ENCODE measurements at regions not wholly inside any gene's neighbourhood (a gene's known extent, or its start where the extent isn't known, plus 50 kb on each side); places are given as distances from the start of the nearest gene placed in this dataset.
"Not testable (repeated sequence)": the region's sequence is repeated elsewhere in the genome, so short reads cannot be mapped to it uniquely, and the experiment has no call there.

DNA sequence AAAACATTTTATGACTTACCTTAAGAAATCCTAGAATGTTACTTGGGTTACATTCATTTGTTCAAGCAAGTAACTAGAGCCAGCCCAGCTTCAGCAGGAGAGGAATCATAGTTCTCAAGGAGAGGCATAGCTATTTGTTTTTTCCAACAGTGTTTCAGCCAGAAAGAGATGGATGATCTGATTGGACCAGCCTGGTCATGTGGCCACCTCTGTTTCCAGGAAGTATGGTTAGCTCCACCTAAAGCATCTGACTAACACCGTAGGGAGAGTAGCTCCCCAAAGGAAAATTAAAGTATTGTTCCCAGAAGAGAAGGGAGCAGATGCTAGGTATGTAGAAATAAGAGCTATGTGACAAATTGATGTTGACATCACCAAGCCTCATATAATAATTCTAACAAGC is 417.1 kb downstream of the TAFA4 start:
- Histone ChIP-seq H3K4me1 (replicated peaks in 1 of 2) (no peaks in the 10 kb centered on the region), H3K4me3 (no peak overlapping the region), H3K27ac (no peak overlapping the region)
- WGBS, 10 experiments: 0 to 100% (median 54%) methylated on average over 1 of the region's 1 CpG; no CpG with 5 or more reads in 4 of the 10 experiments
- peak in 3 of 8 experiments; percentile 25 to 79 (median 42) for ATAC-seq (replicated peaks in 6 of 8)
- in situ Hi-C loops (cut with MboI; ENCODE audit: low pct_unique_long_range_greater_than_20kb in 2 of 9, low sequenced_read_pairs in 9 of 9, unreplicated experiment in 9 of 9): no loop called here

- in situ Hi-C loops (cut with MboI; ENCODE audit: low pct_unique_long_range_greater_than_20kb in 2 of 9, low sequenced_read_pairs in 9 of 9, unreplicated experiment in 9 of 9): no loop called here
- H3K4me1 ChIP-seq (replicated peaks in 1 of 2): no peaks in the 10 kb centered on the region
- peak in 1 of 8 experiments; percentile 45 for ATAC-seq (replicated peaks in 6 of 8)
- no peak overlapping the region for H3K4me3 ChIP-seq
- H3K27ac ChIP-seq: no peak overlapping the region
- WGBS, 10 experiments: 0 to 100% (median 25%) methylated on average over 1 to 2 of the region's 2 CpGs; no CpG with 5 or more reads in 1 of the 10 experiments
Measured at GRCh38 chr3:68504201-68504600, 428.1 kb downstream of the TAFA4 start.

DNA sequence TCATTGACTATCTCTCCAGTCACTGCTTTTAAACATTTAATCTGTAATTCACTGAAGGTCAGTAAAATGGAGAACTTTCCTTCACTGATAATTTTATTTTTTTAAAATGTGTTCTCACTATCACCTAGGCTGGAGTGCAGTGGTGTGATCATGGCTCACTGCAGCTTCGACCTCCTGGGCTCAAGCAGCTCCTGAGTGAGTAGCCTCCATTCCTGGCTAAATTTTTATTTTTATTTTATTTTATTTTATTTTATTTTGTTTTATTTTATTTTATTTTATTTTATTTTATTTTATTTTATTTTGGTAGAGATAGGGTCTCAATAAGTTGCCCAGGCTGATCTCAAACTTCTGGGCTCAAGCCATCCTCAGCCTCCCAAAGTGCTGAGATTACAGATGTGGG is 446.5 kb downstream of the TAFA4 start:
- 0 to 89% (median 36%) methylated on average over 1 of the region's 1 CpG; no CpG with 5 or more reads in 2 of the 10 experiments for WGBS, 10 experiments

GRCh38 chr3:68485051-68485450 is 447.3 kb downstream of the TAFA4 start:
- no peaks in the 10 kb centered on the region for H3K4me1 ChIP-seq (replicated peaks in 1 of 2)
- no peak overlapping the region for H3K27ac ChIP-seq
- H3K4me3 ChIP-seq: no peak overlapping the region
- in situ Hi-C loops (cut with MboI; ENCODE audit: low pct_unique_long_range_greater_than_20kb in 2 of 9, low sequenced_read_pairs in 9 of 9, unreplicated experiment in 9 of 9): no loop called here
- ATAC-seq (replicated peaks in 6 of 8): no peak
- WGBS, 10 experiments: 0 to 100% (median 73%) methylated on average over 1 of the region's 1 CpG; no CpG with 5 or more reads in 4 of the 10 experiments

More for the DNA sequence above, 446.5 kb downstream of the TAFA4 start:
- ATAC-seq (replicated peaks in 6 of 8); H3K4me1 ChIP-seq (replicated peaks in 1 of 2); in situ Hi-C loops (cut with MboI; ENCODE audit: low pct_unique_long_range_greater_than_20kb in 2 of 9, low sequenced_read_pairs in 9 of 9, unreplicated experiment in 9 of 9); H3K4me3 ChIP-seq; H3K27ac ChIP-seq: not testable (repeated sequence)

- 10 to 97% (median 75%) methylated on average over 1 to 3 of the region's 3 CpGs; no CpG with 5 or more reads in 3 of the 10 experiments for WGBS, 10 experiments
- ATAC-seq (replicated peaks in 6 of 8): no peak
- Histone ChIP-seq H3K4me3 (no peak overlapping the region), H3K27ac (no peak overlapping the region), H3K4me1 (replicated peaks in 1 of 2) (no peaks in the 10 kb centered on the region)
- in situ Hi-C loops (cut with MboI; ENCODE audit: low pct_unique_long_range_greater_than_20kb in 2 of 9, low sequenced_read_pairs in 9 of 9, unreplicated experiment in 9 of 9): no loop called here
Measured at GRCh38 chr3:68483601-68484000, 448.7 kb downstream of the TAFA4 start.

- peak in 1 of 8 experiments; percentile 57 for ATAC-seq (replicated peaks in 6 of 8)
- in situ Hi-C loops (cut with MboI; ENCODE audit: low pct_unique_long_range_greater_than_20kb in 2 of 9, low sequenced_read_pairs in 9 of 9, unreplicated experiment in 9 of 9): no loop called here
- no peaks in the 10 kb centered on the region for H3K4me1 ChIP-seq (replicated peaks in 1 of 2)
- H3K27ac ChIP-seq: no peak overlapping the region
- 0 to 100% (median 65%) methylated on average over 1 to 2 of the region's 2 CpGs; no CpG with 5 or more reads in 1 of the 10 experiments for WGBS, 10 experiments
- H3K4me3 ChIP-seq: no peak overlapping the region
Measured at GRCh38 chr3:68483041-68483440, 449.3 kb downstream of the TAFA4 start.

- H3K4me1 ChIP-seq (replicated peaks in 1 of 2): no peaks in the 10 kb centered on the region
- ATAC-seq (replicated peaks in 6 of 8): peak in 1 of 8 experiments; percentile 94
- in situ Hi-C loops (cut with MboI; ENCODE audit: low pct_unique_long_range_greater_than_20kb in 2 of 9, low sequenced_read_pairs in 9 of 9, unreplicated experiment in 9 of 9): no loop called here
- no peak overlapping the region for H3K27ac ChIP-seq
- 0 to 100% (median 74%) methylated on average over 1 to 2 of the region's 2 CpGs; no CpG with 5 or more reads in 4 of the 10 experiments for WGBS, 10 experiments
- no peak overlapping the region for H3K4me3 ChIP-seq
Measured at GRCh38 chr3:68482565-68482964, 449.8 kb downstream of the TAFA4 start.

DNA sequence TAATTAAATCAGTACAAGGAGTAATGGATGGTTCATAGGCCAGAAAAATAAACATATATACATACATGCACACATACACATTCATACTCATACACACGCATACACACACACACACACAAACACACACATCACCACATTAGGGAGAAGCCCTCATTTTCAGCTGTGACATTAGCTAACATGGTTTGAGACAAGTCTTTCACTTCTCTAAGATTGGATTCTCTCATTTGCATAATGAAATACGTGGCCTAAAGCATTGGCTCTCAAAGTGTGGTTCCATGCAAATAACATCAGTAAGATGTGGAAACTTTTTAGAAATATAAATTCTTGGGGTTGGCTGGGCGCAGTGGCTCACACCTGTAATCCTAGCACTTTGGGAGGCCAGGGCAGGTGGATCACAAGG is 452.6 kb downstream of the TAFA4 start:
- no peak overlapping the region for H3K27ac ChIP-seq
- H3K4me3 ChIP-seq: no peak overlapping the region
- H3K4me1 ChIP-seq (replicated peaks in 1 of 2): no peaks in the 10 kb centered on the region
- ATAC-seq (replicated peaks in 6 of 8): no peak
- 0 to 100% (median 85%) methylated on average over 1 to 3 of the region's 3 CpGs; no CpG with 5 or more reads in 4 of the 10 experiments for WGBS, 10 experiments
- in situ Hi-C loops (cut with MboI; ENCODE audit: low pct_unique_long_range_greater_than_20kb in 2 of 9, low sequenced_read_pairs in 9 of 9, unreplicated experiment in 9 of 9): no loop called here

- H3K4me1 ChIP-seq (replicated peaks in 1 of 2): no peaks in the 10 kb centered on the region
- H3K27ac ChIP-seq: no peak overlapping the region
- ATAC-seq (replicated peaks in 6 of 8): no peak
- no peak overlapping the region for H3K4me3 ChIP-seq
- in situ Hi-C loops (cut with MboI; ENCODE audit: low pct_unique_long_range_greater_than_20kb in 2 of 9, low sequenced_read_pairs in 9 of 9, unreplicated experiment in 9 of 9): no loop called here
- WGBS, 10 experiments: 0 to 100% (median 47%) methylated on average over 1 to 3 of the region's 3 CpGs
Measured at GRCh38 chr3:68468695-68469375, 463.5 kb downstream of the TAFA4 start.

DNA sequence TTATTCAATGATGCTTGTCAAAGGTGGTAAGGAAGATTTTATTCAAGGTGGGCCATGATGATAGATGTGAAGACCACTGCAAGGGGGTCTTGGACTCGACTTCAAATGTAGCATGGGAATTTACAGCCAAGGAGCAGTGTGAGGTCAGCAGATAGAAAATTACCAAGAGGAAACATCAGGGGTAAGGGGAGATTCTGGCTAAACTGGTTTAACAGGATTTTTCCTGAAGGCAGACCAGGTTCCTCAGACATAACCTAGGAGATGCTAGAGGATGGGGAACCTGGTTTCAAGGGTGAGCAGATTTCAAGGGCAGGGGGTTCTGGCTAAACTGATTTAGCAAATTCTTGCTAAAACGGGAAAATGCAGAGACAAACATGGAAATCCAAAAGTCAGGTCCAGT is 464.9 kb downstream of the TAFA4 start:
- Histone ChIP-seq H3K4me1 (replicated peaks in 1 of 2) (no peaks in the 10 kb centered on the region), H3K27ac (no peak overlapping the region), H3K4me3 (no peak overlapping the region)
- 0 to 91% (median 60%) methylated on average over 1 to 2 of the region's 2 CpGs for WGBS, 10 experiments
- in situ Hi-C loops (cut with MboI; ENCODE audit: low pct_unique_long_range_greater_than_20kb in 2 of 9, low sequenced_read_pairs in 9 of 9, unreplicated experiment in 9 of 9): no loop called here
- ATAC-seq (replicated peaks in 6 of 8): no peak

- H3K4me3 ChIP-seq: no peak overlapping the region
- H3K27ac ChIP-seq: no peak overlapping the region
- no peaks in the 10 kb centered on the region for H3K4me1 ChIP-seq (replicated peaks in 1 of 2)
- no peak for ATAC-seq (replicated peaks in 6 of 8)
- in situ Hi-C loops (cut with MboI; ENCODE audit: low pct_unique_long_range_greater_than_20kb in 2 of 9, low sequenced_read_pairs in 9 of 9, unreplicated experiment in 9 of 9): no loop called here
- WGBS, 10 experiments: 0 to 83% (median 0%) methylated on average over 1 to 2 of the region's 2 CpGs; no CpG with 5 or more reads in 5 of the 10 experiments
Measured at GRCh38 chr3:68458581-68458980, 473.8 kb downstream of the TAFA4 start.

- ATAC-seq (replicated peaks in 6 of 8): no peak
- H3K27ac ChIP-seq: no peak overlapping the region
- WGBS, 10 experiments: 0 to 100% (median 82%) methylated on average over 2 to 5 of the region's 5 CpGs
- in situ Hi-C loops (cut with MboI; ENCODE audit: low pct_unique_long_range_greater_than_20kb in 2 of 9, low sequenced_read_pairs in 9 of 9, unreplicated experiment in 9 of 9): no loop called here
- H3K4me3 ChIP-seq: no peak overlapping the region
- H3K4me1 ChIP-seq (replicated peaks in 1 of 2): peaks cover 0 to 9% of the 10 kb centered on the region in 2 donors
Measured at GRCh38 chr3:68448510-68449383, 483.6 kb downstream of the TAFA4 start.

GRCh38 chr3:68447885-68448284 is 484.5 kb downstream of the TAFA4 start:
- ATAC-seq (replicated peaks in 6 of 8): peak in 1 of 8 experiments; percentile 31
- in situ Hi-C loops (cut with MboI; ENCODE audit: low pct_unique_long_range_greater_than_20kb in 2 of 9, low sequenced_read_pairs in 9 of 9, unreplicated experiment in 9 of 9): no loop called here
- H3K4me3 ChIP-seq: no peak overlapping the region

More at GRCh38 chr3:68447885-68448284, 484.5 kb downstream of the TAFA4 start:
- Histone ChIP-seq H3K27ac (no peak overlapping the region), H3K4me1 (replicated peaks in 1 of 2) (peaks cover 0 to 5% of the 10 kb centered on the region in 2 donors)

Data from motor neuron (in vitro differentiated cells).